Breast epithelium (tissue), 4 donors: ENCODE measurements at regions not wholly inside any gene's neighbourhood (a gene's known extent, or its start where the extent isn't known, plus 50 kb on each side); places are given as distances from the start of the nearest gene placed in this dataset.

Experiments used
- DNase-seq, 2 donors: peaks; one replicate each; pipeline ENCODE4 v3.0.0-alpha.2; 2019; ENCODE audit warnings: low spot score in 2 of 2
- H3K27ac ChIP-seq, 2 donors: fragments of 200-600 bp; sonication (generic) in 1 of 2; one replicate each; pipeline ENCODE4 v1.5.1; 2016 to 2019; ENCODE audit warnings: mild to moderate bottlenecking in 1 of 2
- H3K27me3 ChIP-seq, 2 donors: fragments of 200-600 bp; sonication (generic) in 1 of 2; one replicate each; pipeline versions ENCODE4 v1.5.1 to v1.6.0; 2017 to 2019; ENCODE audit warnings: control low read depth in 1 of 2, mild to moderate bottlenecking in 1 of 2
- H3K36me3 ChIP-seq: fragments of 200-600 bp; one replicate; pipeline ENCODE4 v1.5.1; 2019
- H3K4me1 ChIP-seq, 2 donors: fragments of 200-600 bp; sonication (generic); one replicate each; pipeline ENCODE4 v1.5.1; 2016 to 2019; ENCODE audit warnings: control low read depth in 1 of 2
- H3K4me3 ChIP-seq, 3 donors: fragments of 200-600 bp; sonication (generic); 1 replicate in 2 of 3; 2 replicates in 1 of 3; pipeline ENCODE4 v1.5.1; 2016 to 2019; ENCODE audit warnings: mild to moderate bottlenecking in 3 of 3, moderate library complexity in 2 of 3
- H3K9me3 ChIP-seq, 2 donors: fragments of 200-600 bp; sonication (generic) in 1 of 2; one replicate each; pipeline ENCODE4 v1.5.1; 2016 to 2019; ENCODE audit warnings: control low read depth in 1 of 2
- CTCF ChIP-seq, 3 donors: fragments of 450-650 bp; IDR thresholded peaks; one replicate each; pipeline ENCODE4 v1.5.1; 2016 to 2017; ENCODE audit warnings: antibody characterized with exemption in 3 of 3, mild to moderate bottlenecking in 3 of 3, moderate library complexity in 3 of 3
- POLR2A ChIP-seq: fragments of 450-650 bp; IDR thresholded peaks from one replicate; pipeline ENCODE4 v1.6.1; 2016; ENCODE audit warnings: antibody characterized with exemption, mild to moderate bottlenecking, moderate library complexity
- POLR2AphosphoS5 ChIP-seq, 3 donors: sonication (generic); formaldehyde crosslinking; IDR thresholded peaks; one replicate each; pipeline ENCODE4 v1.6.1; 2017; ENCODE audit warnings: antibody characterized with exemption in 3 of 3
- intact Hi-C: fragments of 100-400 bp; cut with DNase I; formaldehyde crosslinking; loops from one replicate; pipeline ENCODE4 v1.15.1; 2023; ENCODE audit warnings: low total_unique reads

DNA sequence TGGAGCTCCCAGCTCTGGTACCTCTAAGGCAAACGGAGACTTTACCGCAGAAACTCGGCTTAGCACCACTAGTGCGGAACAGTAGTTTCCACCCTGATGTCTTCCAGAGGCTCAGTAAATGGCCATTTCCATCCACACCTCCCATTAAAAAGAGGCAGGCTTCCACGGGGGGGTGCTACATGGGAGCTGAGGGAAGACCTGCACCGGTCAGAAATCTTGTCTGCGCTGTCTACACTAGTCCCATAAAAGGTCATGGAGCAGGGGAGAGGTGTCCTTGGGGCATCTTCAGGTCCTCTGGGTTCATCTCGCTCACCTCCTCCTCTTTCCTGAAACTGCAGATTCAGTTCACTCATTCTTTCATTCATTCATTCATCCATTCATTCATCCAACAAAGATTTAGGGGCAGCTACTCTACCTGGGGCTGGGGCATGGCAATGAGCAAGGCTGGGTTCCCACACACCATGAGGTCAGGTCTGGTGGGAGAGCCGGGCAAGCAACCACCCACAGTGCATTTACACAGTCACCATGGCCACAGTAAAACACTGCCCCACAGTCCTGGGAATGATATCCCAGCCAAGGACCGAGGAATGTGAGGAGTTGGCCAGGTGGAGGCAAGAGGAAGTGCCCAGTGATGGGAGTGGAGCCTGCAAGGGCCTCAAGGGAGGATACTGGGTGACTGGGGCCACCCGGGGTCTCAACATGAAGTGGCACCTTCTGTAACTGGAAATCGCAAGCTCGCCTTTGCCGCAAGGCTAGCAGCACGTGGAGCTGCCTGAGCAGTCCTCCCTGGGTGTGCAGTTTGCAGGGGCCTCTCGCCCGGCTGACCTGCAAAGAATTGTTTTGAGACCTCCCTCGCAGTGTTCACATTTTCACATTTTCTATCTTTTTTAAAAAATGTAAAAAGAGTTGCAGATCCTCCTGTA lies 180.2 kb upstream of the RAB6C start:
- Histone ChIP-seq H3K4me1 (no peaks in the 10 kb centered on the region), H3K36me3 (no peaks in the 10 kb centered on the region), H3K4me3 (no peak overlapping the region), H3K27ac (no peak overlapping the region), H3K9me3 (no peaks in the 10 kb centered on the region), H3K27me3 (peaks cover 0 to 8% of the 10 kb centered on the region in 2 donors)
- intact Hi-C loops = no loop called here
- no peak for DNase-seq
- no peak for TF ChIP-seq POLR2AphosphoS5 (IDR thresholded peaks at IDR 0.05)
- TF ChIP-seq POLR2A = no peak
- TF ChIP-seq CTCF (IDR thresholded peaks at IDR 0.05) = no peak

DNA sequence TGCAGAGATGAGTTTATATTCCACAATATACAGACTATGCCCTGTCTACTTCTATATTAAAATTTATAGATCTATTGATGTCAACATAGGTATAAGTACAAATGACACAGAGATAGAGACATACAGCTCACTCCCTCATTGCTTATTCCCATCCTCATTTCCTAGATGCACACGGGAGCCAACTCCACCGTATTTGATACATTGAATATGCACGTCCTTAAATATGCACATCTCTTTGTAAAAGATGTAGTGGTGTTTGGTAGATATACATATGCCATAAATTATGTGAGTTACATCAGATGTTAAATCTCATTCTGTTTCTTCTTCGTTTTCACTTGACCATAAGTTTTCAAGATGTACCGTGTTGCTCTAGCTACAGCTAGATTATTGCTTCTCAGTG lies 179.2 kb upstream of the RAB6C start:
- Histone ChIP-seq H3K4me3 (no peak overlapping the region), H3K27ac (no peak overlapping the region), H3K9me3 (no peaks in the 10 kb centered on the region), H3K27me3 (peaks cover 0 to 8% of the 10 kb centered on the region in 2 donors), H3K4me1 (no peaks in the 10 kb centered on the region), H3K36me3 (no peaks in the 10 kb centered on the region)
- intact Hi-C loops = no loop called here
- DNase-seq = no peak
- TF ChIP-seq POLR2A (no peak), POLR2AphosphoS5 (IDR thresholded peaks at IDR 0.05) (no peak), CTCF (IDR thresholded peaks at IDR 0.05) (no peak)

- H3K9me3 ChIP-seq = no peaks in the 10 kb centered on the region
- TF ChIP-seq POLR2AphosphoS5 (IDR thresholded peaks at IDR 0.05) = no peak
- TF ChIP-seq CTCF (IDR thresholded peaks at IDR 0.05) = no peak
- no peak for TF ChIP-seq POLR2A
- no peak overlapping the region for H3K4me3 ChIP-seq
- no peak for DNase-seq
- no peaks in the 10 kb centered on the region for H3K4me1 ChIP-seq
- peaks cover 0 to 5% of the 10 kb centered on the region in 2 donors for H3K27me3 ChIP-seq
- no peaks in the 10 kb centered on the region for H3K36me3 ChIP-seq
- no peak overlapping the region for H3K27ac ChIP-seq
- intact Hi-C loops = no loop called here
Measured at GRCh38 chr2:129800686-129801085, 178.8 kb upstream of the RAB6C start.

DNA sequence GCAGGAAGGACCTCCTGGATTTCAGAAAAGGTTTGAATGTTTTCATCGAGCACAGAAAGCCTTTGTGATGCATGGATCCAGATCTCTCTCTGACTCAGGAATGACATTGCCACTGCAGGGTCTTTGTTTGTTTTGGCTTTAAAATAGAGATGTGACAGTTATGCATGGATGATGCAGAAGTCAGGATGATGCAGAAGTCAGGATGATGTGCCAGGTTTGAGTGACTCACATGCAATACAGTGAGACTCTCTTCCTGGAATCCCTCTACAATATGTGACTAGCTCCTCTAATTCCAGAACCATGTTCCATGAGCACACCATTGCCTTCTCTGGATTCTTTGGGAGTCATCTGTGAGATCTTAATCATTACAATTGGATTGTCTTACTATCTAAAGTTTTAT lies 177.9 kb upstream of the RAB6C start:
- no peak for DNase-seq
- Histone ChIP-seq H3K4me1 (no peaks in the 10 kb centered on the region), H3K9me3 (no peaks in the 10 kb centered on the region), H3K36me3 (no peaks in the 10 kb centered on the region), H3K27ac (no peak overlapping the region), H3K27me3 (no peaks in the 10 kb centered on the region), H3K4me3 (no peak overlapping the region)
- intact Hi-C loops = no loop called here
- TF ChIP-seq CTCF (IDR thresholded peaks at IDR 0.05) (no peak), POLR2A (no peak), POLR2AphosphoS5 (IDR thresholded peaks at IDR 0.05) (no peak)

DNA sequence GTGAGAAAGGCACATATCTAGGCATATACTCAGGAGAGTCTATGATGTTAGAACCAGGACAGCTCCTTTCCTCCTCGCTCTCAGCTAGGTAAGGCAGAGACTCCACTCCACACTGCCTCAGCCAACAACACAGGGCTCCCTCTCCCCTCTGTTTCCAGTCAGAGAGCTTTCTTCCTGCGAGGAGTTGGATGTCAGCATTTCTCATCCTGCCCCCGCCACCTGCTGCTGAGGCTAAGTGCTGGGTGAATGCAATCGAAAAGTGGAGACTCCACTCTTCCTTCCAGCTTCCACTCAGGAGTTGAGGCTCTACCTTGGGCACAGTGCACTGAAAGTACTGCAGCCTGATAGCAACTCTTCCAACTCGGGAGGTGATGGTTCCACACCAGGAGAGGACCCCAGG lies 177.2 kb upstream of the RAB6C start:
- Histone ChIP-seq H3K9me3 (no peaks in the 10 kb centered on the region), H3K27ac (no peak overlapping the region), H3K4me1 (no peaks in the 10 kb centered on the region), H3K4me3 (no peak overlapping the region), H3K36me3 (no peaks in the 10 kb centered on the region), H3K27me3 (no peaks in the 10 kb centered on the region)
- no peak for DNase-seq
- no peak for TF ChIP-seq CTCF (IDR thresholded peaks at IDR 0.05)
- TF ChIP-seq POLR2A = no peak
- TF ChIP-seq POLR2AphosphoS5 (IDR thresholded peaks at IDR 0.05) = no peak
- intact Hi-C loops = no loop called here
